ENCODE measurements at regions not wholly inside any gene's neighbourhood (a gene's known extent, or its start where the extent isn't known, plus 50 kb on each side); places are given as distances from the start of the nearest gene placed in this dataset.

DNA sequence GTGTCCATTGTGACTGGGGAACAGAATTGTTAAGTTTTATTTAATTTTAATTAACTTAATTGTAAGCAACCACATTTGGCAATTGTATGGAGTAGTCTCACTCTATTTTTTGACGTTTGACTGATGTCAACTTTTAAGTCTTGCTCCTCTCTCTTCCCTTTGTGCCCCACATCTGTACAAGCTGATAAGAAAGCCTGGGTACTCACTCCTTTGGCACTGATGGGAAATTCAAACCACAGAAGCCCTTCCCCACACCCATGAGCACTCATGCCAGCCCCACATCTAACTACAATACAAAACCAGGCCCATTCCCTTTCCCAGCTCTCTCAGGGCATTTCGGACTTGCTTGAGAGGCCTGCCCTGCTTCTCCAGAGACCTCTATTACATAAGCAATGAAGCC, 451.5 kb upstream of the KIF2A start:
- no peaks in the 10 kb centered on the region for H3K4me1 Mint-ChIP-seq (ENCODE audit: low read depth)
- no peaks in the 10 kb centered on the region for H3K36me3 Mint-ChIP-seq (ENCODE audit: insufficient read depth)
- no peaks in the 10 kb centered on the region for H3K27me3 Mint-ChIP-seq
- peaks cover 16% of the 10 kb centered on the region for H3K9me3 Mint-ChIP-seq (ENCODE audit: low read depth)
- TF ChIP-seq, protein P1, sequence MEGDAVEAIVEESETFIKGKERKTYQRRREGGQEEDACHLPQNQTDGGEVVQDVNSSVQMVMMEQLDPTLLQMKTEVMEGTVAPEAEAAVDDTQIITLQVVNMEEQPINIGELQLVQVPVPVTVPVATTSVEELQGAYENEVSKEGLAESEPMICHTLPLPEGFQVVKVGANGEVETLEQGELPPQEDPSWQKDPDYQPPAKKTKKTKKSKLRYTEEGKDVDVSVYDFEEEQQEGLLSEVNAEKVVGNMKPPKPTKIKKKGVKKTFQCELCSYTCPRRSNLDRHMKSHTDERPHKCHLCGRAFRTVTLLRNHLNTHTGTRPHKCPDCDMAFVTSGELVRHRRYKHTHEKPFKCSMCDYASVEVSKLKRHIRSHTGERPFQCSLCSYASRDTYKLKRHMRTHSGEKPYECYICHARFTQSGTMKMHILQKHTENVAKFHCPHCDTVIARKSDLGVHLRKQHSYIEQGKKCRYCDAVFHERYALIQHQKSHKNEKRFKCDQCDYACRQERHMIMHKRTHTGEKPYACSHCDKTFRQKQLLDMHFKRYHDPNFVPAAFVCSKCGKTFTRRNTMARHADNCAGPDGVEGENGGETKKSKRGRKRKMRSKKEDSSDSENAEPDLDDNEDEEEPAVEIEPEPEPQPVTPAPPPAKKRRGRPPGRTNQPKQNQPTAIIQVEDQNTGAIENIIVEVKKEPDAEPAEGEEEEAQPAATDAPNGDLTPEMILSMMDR (IDR thresholded peaks at IDR 0.05; ENCODE audit: unreplicated experiment): no peak
- DNase-seq (ENCODE audit: low spot score, unreplicated experiment): no peak
- no peak overlapping the region for H3K27ac Mint-ChIP-seq
- no peak overlapping the region for H3K4me3 Mint-ChIP-seq (ENCODE audit: low read depth)

DNA sequence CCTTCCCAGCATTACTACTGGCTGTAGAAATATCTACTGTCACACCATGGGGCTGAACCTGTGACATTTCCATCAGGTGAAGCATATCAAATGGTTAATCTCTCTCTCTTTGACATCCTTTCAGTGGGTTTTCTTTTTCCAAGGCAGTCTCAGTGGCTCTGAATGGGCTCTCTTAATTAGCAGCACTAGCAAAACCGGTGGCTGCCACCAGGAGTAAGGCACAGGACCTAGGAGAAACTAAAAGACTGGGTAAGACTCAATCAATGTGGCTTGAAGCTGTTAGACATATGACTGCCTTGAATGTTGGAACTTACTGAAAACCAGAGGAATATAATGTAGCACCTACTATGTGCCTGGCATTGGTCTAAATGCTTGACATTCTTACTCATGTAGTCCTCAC, 445.0 kb upstream of the KIF2A start:
- H3K36me3 Mint-ChIP-seq (ENCODE audit: insufficient read depth): no peaks in the 10 kb centered on the region
- no peak overlapping the region for H3K4me3 Mint-ChIP-seq (ENCODE audit: low read depth)
- DNase-seq (ENCODE audit: low spot score, unreplicated experiment): no peak
- H3K4me1 Mint-ChIP-seq (ENCODE audit: low read depth): no peaks in the 10 kb centered on the region
- TF ChIP-seq, protein P1 (IDR thresholded peaks at IDR 0.05; ENCODE audit: unreplicated experiment): peak; percentile 18
- H3K9me3 Mint-ChIP-seq (ENCODE audit: low read depth): peaks cover 6% of the 10 kb centered on the region
- H3K27me3 Mint-ChIP-seq: no peaks in the 10 kb centered on the region
- H3K27ac Mint-ChIP-seq: no peak overlapping the region

- no peak overlapping the region for H3K4me3 Mint-ChIP-seq (ENCODE audit: low read depth)
- H3K9me3 Mint-ChIP-seq (ENCODE audit: low read depth): peaks cover 12% of the 10 kb centered on the region
- H3K27ac Mint-ChIP-seq: no peak overlapping the region
- H3K36me3 Mint-ChIP-seq (ENCODE audit: insufficient read depth): peaks cover 1% of the 10 kb centered on the region
- peaks cover 3% of the 10 kb centered on the region for H3K27me3 Mint-ChIP-seq
- no peak for DNase-seq (ENCODE audit: low spot score, unreplicated experiment)
- H3K4me1 Mint-ChIP-seq (ENCODE audit: low read depth): no peaks in the 10 kb centered on the region
- TF ChIP-seq, protein P1 (IDR thresholded peaks at IDR 0.05; ENCODE audit: unreplicated experiment): no peak
Observed at GRCh38 chr5:61866930-61867329, 439.1 kb upstream of the KIF2A start.

GRCh38 chr5:61869333-61869732, 436.7 kb upstream of the KIF2A start:
- TF ChIP-seq, protein P1 (IDR thresholded peaks at IDR 0.05; ENCODE audit: unreplicated experiment): no peak
- H3K36me3 Mint-ChIP-seq (ENCODE audit: insufficient read depth): peaks cover 6% of the 10 kb centered on the region
- H3K4me1 Mint-ChIP-seq (ENCODE audit: low read depth): no peaks in the 10 kb centered on the region
- no peak overlapping the region for H3K27ac Mint-ChIP-seq
- no peak overlapping the region for H3K4me3 Mint-ChIP-seq (ENCODE audit: low read depth)
- H3K27me3 Mint-ChIP-seq: peaks cover 3% of the 10 kb centered on the region
- DNase-seq (ENCODE audit: low spot score, unreplicated experiment): no peak
- peaks cover 25% of the 10 kb centered on the region for H3K9me3 Mint-ChIP-seq (ENCODE audit: low read depth)

- no peak overlapping the region for H3K4me3 Mint-ChIP-seq (ENCODE audit: low read depth)
- H3K4me1 Mint-ChIP-seq (ENCODE audit: low read depth): peaks cover 9% of the 10 kb centered on the region
- no peaks in the 10 kb centered on the region for H3K36me3 Mint-ChIP-seq (ENCODE audit: insufficient read depth)
- no peak overlapping the region for H3K27ac Mint-ChIP-seq
- DNase-seq (ENCODE audit: low spot score, unreplicated experiment): no peak
- H3K9me3 Mint-ChIP-seq (ENCODE audit: low read depth): peaks cover 1% of the 10 kb centered on the region
- TF ChIP-seq, protein P1 (IDR thresholded peaks at IDR 0.05; ENCODE audit: unreplicated experiment): no peak
- H3K27me3 Mint-ChIP-seq: no peaks in the 10 kb centered on the region
Observed at GRCh38 chr5:61878471-61878870, 427.5 kb upstream of the KIF2A start.
